NCI-H345 (cell line): ENCODE measurements at regions not wholly inside any gene's neighbourhood (a gene's known extent, or its start where the extent isn't known, plus 50 kb on each side); places are given as distances from the start of the nearest gene placed in this dataset.
"Not testable (repeated sequence)": the region's sequence is repeated elsewhere in the genome, so short reads cannot be mapped to it uniquely, and the experiment has no call there.

Experiments
- DNase-seq: peaks from one replicate; lab custom pipeline; 2025; lab: John Stamatoyannopoulos, UW

- DNase-seq = no peak
Observed at GRCh38 chr17:59494757-59495368, 70.5 kb upstream of the DHX40 start.

DNA sequence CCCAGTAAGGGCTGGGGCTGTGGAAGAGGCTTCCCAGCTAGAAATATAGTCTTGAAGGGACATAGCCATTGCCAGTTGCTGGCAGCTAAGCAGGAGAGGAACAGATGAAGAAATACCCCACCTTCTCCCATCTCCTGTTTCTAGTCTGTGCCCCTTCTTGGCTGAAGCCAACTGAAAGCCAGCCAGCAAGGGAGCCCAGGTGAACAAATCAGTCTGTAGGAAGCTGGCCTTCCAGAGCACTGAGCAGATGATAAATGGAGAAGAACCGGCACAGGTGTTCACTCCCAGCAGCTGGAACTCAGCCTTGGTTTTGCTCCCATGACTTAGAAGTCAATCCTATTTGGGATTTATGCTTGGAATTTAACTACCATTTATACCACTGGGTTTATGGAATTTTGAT, 69.2 kb upstream of the DHX40 start:
- no peak for DNase-seq

DNA sequence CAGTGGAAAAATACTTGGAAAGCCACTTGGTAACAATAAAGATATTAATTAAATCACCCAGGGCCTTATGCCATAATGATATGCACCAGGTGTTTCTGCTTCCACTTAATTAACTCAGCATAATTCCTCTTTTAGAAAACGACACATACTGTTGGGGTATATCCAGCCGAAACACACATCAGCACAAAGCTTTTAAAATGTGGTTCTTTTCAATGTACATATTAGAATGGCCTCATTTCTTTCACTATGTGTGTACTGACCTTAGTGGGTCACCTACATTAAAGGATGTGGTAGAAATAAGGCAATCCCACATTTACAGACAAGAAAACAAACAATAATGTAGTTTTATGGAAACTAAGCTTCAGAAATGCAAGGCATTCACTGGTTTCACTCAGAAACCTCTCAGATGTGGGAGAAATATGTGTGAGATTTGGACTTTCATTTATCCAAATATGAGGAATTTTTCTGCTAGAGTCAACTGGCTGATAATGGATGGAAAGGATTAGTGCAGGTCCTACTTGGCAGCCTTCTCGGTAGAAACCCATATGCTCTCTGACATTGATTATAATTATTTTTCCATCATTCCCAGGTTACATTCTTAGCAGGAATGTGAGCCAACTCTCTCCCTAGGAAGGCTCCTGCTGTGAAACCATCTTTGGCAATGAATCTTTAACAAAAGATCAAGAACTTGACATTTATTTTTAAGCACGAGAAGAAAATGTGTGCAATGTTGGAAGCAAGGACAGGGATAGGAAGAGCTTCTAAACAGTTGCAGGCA, 66.7 kb upstream of the DHX40 start:
- no peak for DNase-seq

GRCh38 chr17:59500086-59500655, 65.2 kb upstream of the DHX40 start:
- not testable (repeated sequence) for DNase-seq

- DNase-seq = no peak
Observed at GRCh38 chr17:59501690-59502089, 63.7 kb upstream of the DHX40 start.

DNA sequence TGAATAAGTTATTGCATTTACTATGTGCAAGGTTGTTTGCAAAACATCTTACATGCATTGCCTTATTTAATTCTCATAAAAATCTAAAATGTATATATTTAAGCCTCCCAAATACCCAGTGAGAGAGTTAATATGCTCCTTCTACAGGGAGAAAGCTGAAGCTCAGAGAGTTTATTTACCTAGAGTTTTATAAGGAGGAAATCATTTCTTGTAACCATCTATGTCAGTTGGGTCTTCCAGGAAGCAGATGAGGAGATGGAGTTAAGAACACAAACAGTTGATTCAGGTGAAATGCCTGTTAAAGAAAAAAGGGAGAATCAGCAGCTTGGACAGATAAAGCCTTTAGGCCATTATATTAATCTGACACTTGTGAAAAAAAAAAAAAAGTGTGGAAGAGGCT, 62.6 kb upstream of the DHX40 start:
- no peak for DNase-seq

GRCh38 chr17:59503500-59503899, 61.9 kb upstream of the DHX40 start:
- DNase-seq = no peak

GRCh38 chr17:59504821-59505220, 60.6 kb upstream of the DHX40 start:
- no peak for DNase-seq

DNA sequence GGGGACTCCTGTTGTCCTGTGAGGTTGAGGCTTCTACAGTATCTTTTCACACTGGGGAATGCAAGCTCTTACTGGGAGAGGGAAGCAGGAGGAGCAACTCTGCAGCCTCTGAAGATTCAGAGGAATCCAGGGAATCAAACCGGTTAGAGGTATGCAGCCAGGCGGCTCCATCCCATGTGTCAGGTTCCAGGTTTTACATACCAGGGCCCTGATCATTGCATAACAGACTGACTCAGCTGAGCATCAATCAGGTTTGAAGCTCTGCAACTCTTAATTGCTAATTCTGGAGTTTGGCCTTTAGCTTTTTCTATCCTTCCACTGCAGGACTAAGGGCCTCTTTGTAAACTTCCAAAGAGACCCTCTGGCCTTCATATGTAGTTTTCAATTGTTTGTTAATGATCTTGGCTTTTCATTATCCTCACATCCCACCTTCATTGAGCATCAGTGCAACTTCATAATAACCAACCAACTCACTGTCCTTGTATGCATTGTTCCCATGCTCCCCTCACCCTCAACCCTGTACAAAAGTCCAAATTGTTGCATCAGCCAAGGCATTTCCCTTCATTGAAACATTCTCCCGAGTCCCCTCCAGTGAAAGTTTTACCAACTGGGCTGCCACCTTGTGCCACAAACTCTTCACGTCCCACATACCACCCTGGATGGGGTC, 59.7 kb upstream of the DHX40 start:
- DNase-seq = no peak

- no peak for DNase-seq
Observed at GRCh38 chr17:59506894-59507726, 58.3 kb upstream of the DHX40 start.

GRCh38 chr17:59508999-59509625, 56.3 kb upstream of the DHX40 start:
- DNase-seq = peak; percentile 5

DNA sequence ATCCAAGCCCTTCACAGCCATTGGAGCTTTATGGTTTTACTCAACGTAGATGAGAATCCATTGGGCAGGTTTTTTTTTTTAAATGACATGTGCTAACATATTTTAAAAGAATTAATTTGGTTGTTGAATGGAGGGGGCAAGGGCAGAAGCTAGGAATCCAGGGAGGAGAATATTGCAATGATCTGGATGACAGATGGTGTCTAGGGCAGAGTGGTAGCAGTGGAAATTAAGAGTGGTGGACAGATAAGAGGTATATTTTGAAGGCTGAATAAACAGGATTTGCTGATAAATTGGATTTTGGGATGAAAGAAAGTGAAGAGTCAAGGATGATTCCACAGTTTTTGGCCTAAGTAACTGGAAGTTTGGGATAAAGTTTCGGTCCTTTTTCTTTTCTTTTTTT, 54.8 kb upstream of the DHX40 start:
- no peak for DNase-seq

GRCh38 chr17:59511726-59512125, 53.7 kb upstream of the DHX40 start:
- DNase-seq = no peak

DNA sequence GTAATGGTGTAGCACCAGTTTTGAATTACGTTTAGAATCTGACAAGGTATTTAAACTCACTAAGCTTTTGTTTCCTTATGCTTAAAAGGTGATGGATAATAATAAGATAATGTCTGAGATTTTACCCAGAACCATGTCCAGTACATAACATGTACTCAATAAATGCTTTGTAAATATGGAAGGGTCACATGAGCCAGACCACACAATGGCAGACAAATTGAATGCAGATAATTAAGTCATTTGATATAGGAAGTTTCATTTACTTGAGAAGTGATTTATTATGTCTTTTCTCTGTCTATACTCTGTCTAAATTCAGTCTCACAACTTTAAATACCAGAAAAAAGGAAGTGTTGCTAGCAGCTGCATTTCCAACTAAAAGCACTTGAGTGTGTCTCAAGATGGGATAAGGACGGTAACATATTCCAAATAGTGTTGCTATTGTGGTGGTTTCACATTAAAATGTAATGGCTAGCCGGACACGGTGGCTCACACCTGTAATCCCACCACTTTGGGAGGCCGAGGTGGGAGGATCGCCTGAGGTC, 52.5 kb upstream of the DHX40 start:
- DNase-seq = no peak

DNA sequence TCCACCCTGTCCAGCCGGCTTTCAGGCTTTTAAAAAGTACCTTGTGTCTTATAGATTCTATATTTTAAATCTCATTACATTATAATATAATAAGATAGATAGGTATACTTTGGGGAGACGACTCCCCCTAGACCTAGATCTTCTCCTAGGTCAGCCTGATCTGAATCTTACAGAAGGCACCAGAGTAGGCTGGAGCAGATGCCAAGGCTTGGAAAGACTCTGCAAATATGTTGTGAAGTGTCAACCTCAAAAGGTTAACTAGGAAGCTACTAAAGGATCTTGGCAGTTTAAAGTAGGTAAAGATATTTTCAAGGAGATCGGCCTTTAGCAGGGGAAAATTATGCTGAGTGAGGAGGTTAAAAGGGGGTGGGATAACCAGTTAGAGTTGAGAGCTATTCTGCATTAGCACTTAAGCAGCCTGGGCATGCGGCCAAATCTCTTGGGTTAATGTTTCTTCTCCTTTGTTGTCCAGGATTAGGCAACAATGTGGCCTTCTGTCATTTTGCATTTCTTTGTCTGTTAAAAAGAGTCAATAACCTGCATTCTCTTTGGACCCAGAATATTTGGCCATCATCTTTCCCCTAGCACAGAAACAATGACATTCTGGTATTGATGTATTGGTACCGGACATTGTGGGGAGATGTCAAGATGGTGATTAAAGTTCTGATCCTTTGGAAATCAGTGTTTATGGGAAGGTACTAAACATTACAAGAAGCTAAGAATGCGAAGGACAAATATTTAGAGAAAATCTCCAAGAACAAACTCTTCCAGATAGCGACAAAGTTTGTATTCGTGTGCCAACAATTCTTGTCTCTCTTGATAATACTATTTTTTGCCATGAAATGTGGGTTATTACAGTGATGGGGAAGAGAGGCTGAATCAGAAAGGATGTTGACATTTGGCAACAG, 51.2 kb upstream of the DHX40 start:
- DNase-seq = peak; percentile 98
